ENCODE measurements at regions not wholly inside any gene's neighbourhood (a gene's known extent, or its start where the extent isn't known, plus 50 kb on each side); places are given as distances from the start of the nearest gene placed in this dataset.

DNA sequence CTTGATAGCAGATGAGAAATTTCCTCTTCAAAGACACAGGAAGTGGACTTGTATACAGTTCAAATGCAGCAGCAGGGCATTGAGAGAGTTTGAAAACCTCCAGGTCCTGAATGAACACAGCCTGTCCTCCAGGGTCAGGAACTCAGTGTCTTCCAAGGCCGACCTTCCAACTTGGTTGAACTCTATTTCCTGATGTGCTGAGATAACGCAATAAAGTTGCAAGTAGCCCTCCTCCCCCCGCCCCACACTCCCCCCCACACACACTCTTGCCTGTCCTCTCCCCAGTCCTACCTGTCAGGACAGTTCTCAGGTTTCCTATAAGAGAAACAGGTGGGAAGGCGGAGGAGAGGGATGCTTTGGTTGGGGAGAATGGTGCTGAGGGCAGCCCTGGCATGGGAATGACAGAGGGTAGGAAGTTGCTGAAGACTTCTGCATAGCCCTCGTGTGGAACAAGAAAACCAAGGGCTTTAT is 90.0 kb downstream of the CCDC71L start:
- no peak for DNase-seq
- TF ChIP-seq, protein P1, sequence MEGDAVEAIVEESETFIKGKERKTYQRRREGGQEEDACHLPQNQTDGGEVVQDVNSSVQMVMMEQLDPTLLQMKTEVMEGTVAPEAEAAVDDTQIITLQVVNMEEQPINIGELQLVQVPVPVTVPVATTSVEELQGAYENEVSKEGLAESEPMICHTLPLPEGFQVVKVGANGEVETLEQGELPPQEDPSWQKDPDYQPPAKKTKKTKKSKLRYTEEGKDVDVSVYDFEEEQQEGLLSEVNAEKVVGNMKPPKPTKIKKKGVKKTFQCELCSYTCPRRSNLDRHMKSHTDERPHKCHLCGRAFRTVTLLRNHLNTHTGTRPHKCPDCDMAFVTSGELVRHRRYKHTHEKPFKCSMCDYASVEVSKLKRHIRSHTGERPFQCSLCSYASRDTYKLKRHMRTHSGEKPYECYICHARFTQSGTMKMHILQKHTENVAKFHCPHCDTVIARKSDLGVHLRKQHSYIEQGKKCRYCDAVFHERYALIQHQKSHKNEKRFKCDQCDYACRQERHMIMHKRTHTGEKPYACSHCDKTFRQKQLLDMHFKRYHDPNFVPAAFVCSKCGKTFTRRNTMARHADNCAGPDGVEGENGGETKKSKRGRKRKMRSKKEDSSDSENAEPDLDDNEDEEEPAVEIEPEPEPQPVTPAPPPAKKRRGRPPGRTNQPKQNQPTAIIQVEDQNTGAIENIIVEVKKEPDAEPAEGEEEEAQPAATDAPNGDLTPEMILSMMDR (IDR thresholded peaks at IDR 0.05; ENCODE audit: borderline replicate concordance, extremely low read depth, insufficient read depth), result no peak
- H3K36me3 ChIP-seq (ENCODE audit: control insufficient read depth in 2 of 3, insufficient read depth in 3 of 3, low read length in 3 of 3), result no peaks in the 10 kb centered on the region
- intact Hi-C loops (cut with DNase I), result no loop called here
- no peak for FAIRE-seq
- no peak overlapping the region for H3K9ac ChIP-seq (ENCODE audit: low read length in 3 of 3)
- no peaks in the 10 kb centered on the region for H3K27me3 ChIP-seq (ENCODE audit: control insufficient read depth, insufficient read depth, low read length)
- no peaks in the 10 kb centered on the region for H3K9me3 ChIP-seq (ENCODE audit: control insufficient read depth in 2 of 3, insufficient read depth in 1 of 3, low read length in 3 of 3)
- no peak overlapping the region for H3K4me3 ChIP-seq (ENCODE audit: low read length in 3 of 3)
- H3K4me1 ChIP-seq (ENCODE audit: control insufficient read depth in 2 of 3, insufficient read depth in 2 of 3, low read depth in 1 of 3, low read length in 3 of 3), result no peaks in the 10 kb centered on the region
- no peak overlapping the region for H3K27ac ChIP-seq (ENCODE audit: low read depth in 2 of 2, low read length in 2 of 2)

DNA sequence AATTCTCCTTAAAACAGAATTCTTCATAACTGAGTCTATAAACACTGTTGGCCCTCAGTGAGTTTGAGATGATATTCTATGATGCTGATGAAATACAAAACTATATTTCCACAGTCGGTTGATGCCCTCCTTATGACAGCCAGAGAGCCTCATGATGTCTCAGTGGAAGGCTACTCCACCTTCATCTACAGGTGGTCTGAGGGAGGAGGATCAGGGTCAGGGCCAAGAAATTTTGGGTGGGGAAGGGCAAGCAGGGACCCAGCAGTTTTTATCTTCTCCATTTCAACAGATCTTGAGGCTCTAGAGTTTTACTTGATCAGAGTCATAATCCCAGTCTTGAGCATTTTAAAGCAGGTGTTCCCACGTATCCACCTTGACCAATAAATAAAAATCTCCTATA is 90.8 kb downstream of the CCDC71L start:
- DNase-seq, result no peak
- FAIRE-seq, result no peak
- no peaks in the 10 kb centered on the region for H3K9me3 ChIP-seq (ENCODE audit: control insufficient read depth in 2 of 3, insufficient read depth in 1 of 3, low read length in 3 of 3)
- H3K27me3 ChIP-seq (ENCODE audit: control insufficient read depth, insufficient read depth, low read length), result no peaks in the 10 kb centered on the region
- no peak overlapping the region for H3K27ac ChIP-seq (ENCODE audit: low read depth in 2 of 2, low read length in 2 of 2)
- H3K36me3 ChIP-seq (ENCODE audit: control insufficient read depth in 2 of 3, insufficient read depth in 3 of 3, low read length in 3 of 3), result no peaks in the 10 kb centered on the region
- intact Hi-C loops (cut with DNase I), result no loop called here
- H3K4me3 ChIP-seq (ENCODE audit: low read length in 3 of 3), result no peak overlapping the region
- TF ChIP-seq, protein P1 (IDR thresholded peaks at IDR 0.05; ENCODE audit: borderline replicate concordance, extremely low read depth, insufficient read depth), result no peak
- no peaks in the 10 kb centered on the region for H3K4me1 ChIP-seq (ENCODE audit: control insufficient read depth in 2 of 3, insufficient read depth in 2 of 3, low read depth in 1 of 3, low read length in 3 of 3)
- H3K9ac ChIP-seq (ENCODE audit: low read length in 3 of 3), result no peak overlapping the region

DNA sequence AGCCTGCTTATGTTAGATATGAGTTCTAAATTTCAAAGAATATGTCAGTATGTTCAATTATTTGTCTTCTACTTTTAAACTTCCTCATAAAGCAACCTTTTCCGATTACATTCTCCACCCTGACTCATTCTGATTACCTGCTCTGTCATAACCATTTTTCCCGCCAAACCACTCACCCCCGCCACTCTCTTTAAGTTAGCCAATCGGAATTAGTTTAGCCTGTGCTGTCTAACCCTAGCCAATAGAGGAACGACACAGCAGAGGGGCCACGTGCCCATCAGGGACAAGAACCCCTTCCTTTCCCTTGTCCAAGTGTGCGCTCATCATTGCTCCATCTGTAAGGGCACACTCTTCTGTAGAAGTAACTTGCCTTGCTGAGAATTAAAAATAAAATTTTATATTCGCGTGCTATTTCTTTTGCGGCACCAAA is 91.4 kb downstream of the CCDC71L start:
- Histone ChIP-seq H3K9me3 (ENCODE audit: control insufficient read depth in 2 of 3, insufficient read depth in 1 of 3, low read length in 3 of 3) (no peaks in the 10 kb centered on the region), H3K27me3 (ENCODE audit: control insufficient read depth, insufficient read depth, low read length) (no peaks in the 10 kb centered on the region), H3K4me3 (ENCODE audit: low read length in 3 of 3) (no peak overlapping the region), H3K27ac (ENCODE audit: low read depth in 2 of 2, low read length in 2 of 2) (no peak overlapping the region), H3K4me1 (ENCODE audit: control insufficient read depth in 2 of 3, insufficient read depth in 2 of 3, low read depth in 1 of 3, low read length in 3 of 3) (no peaks in the 10 kb centered on the region), H3K9ac (ENCODE audit: low read length in 3 of 3) (no peak overlapping the region), H3K36me3 (ENCODE audit: control insufficient read depth in 2 of 3, insufficient read depth in 3 of 3, low read length in 3 of 3) (no peaks in the 10 kb centered on the region)
- TF ChIP-seq, protein P1 (IDR thresholded peaks at IDR 0.05; ENCODE audit: borderline replicate concordance, extremely low read depth, insufficient read depth), result no peak
- FAIRE-seq (no peak), DNase-seq (no peak)
- intact Hi-C loops (cut with DNase I), result no loop called here
